GM12878 (cell line): ENCODE measurements at regions not wholly inside any gene's neighbourhood (a gene's known extent, or its start where the extent isn't known, plus 50 kb on each side); places are given as distances from the start of the nearest gene placed in this dataset.

Experiments
- ATAC-seq: fragments of 200-7000 bp; cut with Tn5 transposase; 3 replicates; pipeline ENCODE4 v1.9.1; 2020; ENCODE audit warnings: mild to moderate bottlenecking, moderate library complexity
- BruUV-seq: library from RNA; stranded (reverse); fragments of 400-500 nt; replicated peaks from 2 replicates; lab custom pipeline; 2021; lab: Mats Ljungman, UMichigan
- CTCF ChIA-PET: fragments of 300-600 bp; sonication (Branson Sonifier 250); formaldehyde crosslinking; extraction: SDS; loops from one replicate; lab custom pipeline; 2021; ENCODE audit warnings: inconsistent platforms; lab: Yijun Ruan, JAX
- POLR2A ChIA-PET: fragments of 350-600 bp; formaldehyde crosslinking; extraction: SDS; loops from one replicate; lab custom pipeline; 2021; ENCODE audit warnings: inconsistent platforms; lab: Charles Lee
- RAD21 ChIA-PET: fragments of 300-600 bp; sonication (Branson Sonifier 250); formaldehyde crosslinking; loops from one replicate; lab custom pipeline; 2023; ENCODE audit warnings: antibody characterized with exemption; ENCODE audit not compliant: unreplicated experiment; lab: Charles Lee
- SMC1A ChIA-PET: fragments of 300-600 bp; sonication (Branson Sonifier 250); formaldehyde crosslinking; loops from one replicate; lab custom pipeline; 2023; ENCODE audit not compliant: unreplicated experiment, uncharacterized antibody; lab: Charles Lee
- DNase-seq: peaks from one replicate; pipeline ENCODE4 v3.0.0-alpha.2; 2011; ENCODE audit warnings: low read depth, low spot score
- FAIRE-seq: peaks from 3 replicates; lab custom pipeline; 2011; peaks lifted over from hg19 to GRCh38; lab: Jason Lieb, UNC
- H2AFZ ChIP-seq: 2 replicates; pipeline ENCODE4 v1.6.0; 2011; ENCODE audit warnings: low read depth, low read length, control low read depth; ENCODE audit not compliant: control insufficient read depth
- H3K27ac ChIP-seq: 2 replicates; pipeline ENCODE4 v1.5.1; 2011; ENCODE audit warnings: control low read depth; ENCODE audit not compliant: control insufficient read depth, insufficient read depth
- H3K27me3 ChIP-seq, 2 experiments: replicated peaks in 1 of 2; 2 replicates each; pipeline versions ENCODE4 v1.6.0 to v1.6.1; 2011; ENCODE audit warnings: low read length in 1 of 2; ENCODE audit not compliant: control insufficient read depth in 2 of 2, insufficient read depth in 2 of 2
- H3K36me3 ChIP-seq, 2 experiments: 2 replicates each; pipeline ENCODE4 v1.5.1; 2011; ENCODE audit warnings: low read length in 1 of 2; ENCODE audit not compliant: control insufficient read depth in 2 of 2, insufficient read depth in 2 of 2
- H3K4me1 ChIP-seq: 2 replicates; pipeline ENCODE4 v1.6.1; 2011; ENCODE audit warnings: mild to moderate bottlenecking, low read length, moderate library complexity, mixed read lengths; ENCODE audit not compliant: control insufficient read depth, insufficient read depth
- H3K4me2 ChIP-seq: 2 replicates; pipeline ENCODE4 v1.6.0; 2011; ENCODE audit warnings: control low read depth; ENCODE audit not compliant: control insufficient read depth, insufficient read depth
- H3K4me3 ChIP-seq: fragments of 200-600 bp; sonication (generic); 2 replicates; pipeline ENCODE4 v1.5.1; 2016
- H3K79me2 ChIP-seq: 2 replicates; pipeline ENCODE4 v1.6.0; 2011; ENCODE audit warnings: low read length; ENCODE audit not compliant: control insufficient read depth, insufficient read depth
- H3K9ac ChIP-seq: 2 replicates; pipeline ENCODE4 v1.8.0; 2011; ENCODE audit warnings: low read length, control low read depth, mixed read lengths; ENCODE audit not compliant: control insufficient read depth, insufficient read depth
- H3K9me3 ChIP-seq: replicated peaks from 3 replicates; pipeline ENCODE4 v1.5.1; 2011; ENCODE audit warnings: mild to moderate bottlenecking, low read length; ENCODE audit not compliant: control insufficient read depth, insufficient read depth
- H4K20me1 ChIP-seq: 2 replicates; pipeline ENCODE4 v1.6.0; 2011; ENCODE audit not compliant: control insufficient read depth, insufficient read depth
- CBX5 ChIP-seq: sonication (generic); IDR thresholded peaks from 2 replicates; pipeline ENCODE4 v1.6.1; 2016; ENCODE audit warnings: low read depth, moderate library complexity, mild to moderate bottlenecking, inconsistent platforms
- EGR1 ChIP-seq, 2 experiments: IDR thresholded peaks; 1 replicate in 1 of 2; 2 replicates in 1 of 2; pipeline ENCODE4 v1.6.1; 2011 to 2012; ENCODE audit warnings: low read depth in 2 of 2, low read length in 2 of 2, borderline replicate concordance in 1 of 2, mild to moderate bottlenecking in 1 of 2, moderate library complexity in 1 of 2
- EZH2 ChIP-seq: IDR thresholded peaks from 2 replicates; pipeline ENCODE4 v1.6.1; 2012; ENCODE audit warnings: low read depth, mild to moderate bottlenecking, control low read depth, inconsistent platforms, low read length, borderline replicate concordance; ENCODE audit not compliant: control insufficient read depth
- IRF3 ChIP-seq: fragments of 450-650 bp; IDR thresholded peaks from 2 replicates; pipeline ENCODE4 v1.6.1; 2014; ENCODE audit warnings: mild to moderate bottlenecking
- KAT2A ChIP-seq: conservative IDR thresholded peaks from 2 replicates; pipeline ENCODE4 v1.6.1; 2011; ENCODE audit warnings: low read depth, low read length; ENCODE audit not compliant: control insufficient read depth
- LARP7 ChIP-seq: fragments of 450-650 bp; IDR thresholded peaks from 2 replicates; pipeline ENCODE4 v1.6.1; 2017; ENCODE audit warnings: mild to moderate bottlenecking
- NBN ChIP-seq: fragments of 450-650 bp; IDR thresholded peaks from 2 replicates; pipeline ENCODE4 v1.6.1; 2016
- POLR2AphosphoS2 ChIP-seq: IDR thresholded peaks from 2 replicates; pipeline ENCODE4 v1.6.1; 2011; ENCODE audit warnings: low read depth, mild to moderate bottlenecking, low read length, improper control_type of control experiment, moderate library complexity
- RAD51 ChIP-seq: fragments of 450-650 bp; IDR thresholded peaks from 2 replicates; pipeline ENCODE4 v1.6.1; 2016; ENCODE audit warnings: moderate library complexity, mild to moderate bottlenecking, inconsistent platforms
- RUNX3 ChIP-seq: IDR thresholded peaks from 2 replicates; pipeline ENCODE4 v1.6.1; 2012; ENCODE audit warnings: low read length, inconsistent platforms
- SMAD5 ChIP-seq: IDR thresholded peaks from 2 replicates; pipeline ENCODE4 v1.6.1; 2016; ENCODE audit warnings: antibody characterized with exemption, low read depth
- TARDBP ChIP-seq: IDR thresholded peaks from 2 replicates; pipeline ENCODE4 v1.6.1; 2016; ENCODE audit warnings: borderline replicate concordance
- ZSCAN29 ChIP-seq: fragments of 450-650 bp; IDR thresholded peaks from 2 replicates; pipeline ENCODE4 v1.6.1; 2017; ENCODE audit warnings: mild to moderate bottlenecking, moderate library complexity
- WGBS: methylation state at CpG from one replicate; pipeline ENCODE4 v1.1.6; 2016; ENCODE audit warnings: low lambda C conversion rate; ENCODE audit not compliant: insufficient replicate concordance, insufficient coverage; ENCODE audit errors: missing lambda C conversion rate; 5-methylcytosine and 5-hydroxymethylcytosine counted together
- in situ Hi-C: fragments of 300-500 bp; cut with MboI; formaldehyde crosslinking; loops from 9 replicates; pipeline ENCODE4 v1.14.3; 2018; ENCODE audit warnings: mixed read lengths
- intact Hi-C: fragments of 100-400 bp; cut with micrococcal nuclease; formaldehyde crosslinking; loops from one replicate; pipeline ENCODE4 v1.14.2; 2022; ENCODE audit not compliant: unreplicated experiment
- TF ChIP-seq, protein P1 (sequence below): fragments of 450-650 bp; IDR thresholded peaks from 2 replicates; pipeline ENCODE4 v1.6.1; 2018; ENCODE audit warnings: mild to moderate bottlenecking, low read depth, moderate library complexity; ENCODE audit not compliant: partially characterized antibody
- TF ChIP-seq, protein P2 (sequence below): fragments of 450-650 bp; IDR thresholded peaks from 2 replicates; pipeline ENCODE4 v1.6.1; 2018; ENCODE audit warnings: borderline replicate concordance, mild to moderate bottlenecking; ENCODE audit not compliant: partially characterized antibody
- TF ChIP-seq, protein P3 (sequence below): fragments of 450-650 bp; IDR thresholded peaks from 2 replicates; pipeline ENCODE4 v1.6.1; 2017; ENCODE audit warnings: mild to moderate bottlenecking

DNA sequence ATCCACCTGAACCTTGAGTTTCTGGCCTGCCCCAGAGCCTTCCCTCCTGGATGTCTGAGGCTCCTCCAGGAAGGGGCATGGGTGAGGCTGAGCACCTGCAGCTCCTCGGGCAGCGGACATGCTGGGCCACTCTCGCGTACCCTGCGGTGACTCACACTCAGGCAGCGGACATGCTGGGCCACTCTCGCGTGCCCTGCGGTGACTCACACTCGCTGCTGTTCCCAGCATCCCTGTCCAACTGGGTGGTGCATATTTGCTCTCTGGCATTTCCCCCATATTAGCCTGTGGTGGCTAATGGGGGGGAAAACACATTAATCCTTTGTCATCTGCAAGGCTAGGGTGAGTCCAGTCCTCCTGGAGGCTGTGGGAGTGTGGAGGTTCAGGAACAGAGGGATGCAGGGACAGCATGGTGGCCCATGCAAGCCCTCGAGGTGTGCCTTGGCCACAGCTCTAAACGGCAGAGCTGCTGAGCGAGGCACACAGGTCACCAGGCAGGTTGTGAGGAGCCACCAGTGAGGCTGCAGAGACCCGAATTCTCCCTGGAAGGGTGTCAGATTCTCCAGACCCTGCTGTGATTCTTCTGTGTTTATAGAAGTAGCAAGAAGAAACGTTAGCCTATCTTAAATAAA, 728.1 kb downstream of the BRD1 start:
- in situ Hi-C loops (no loop called here), intact Hi-C loops (no loop called here)
- DNase-seq: no peak
- Histone ChIP-seq H3K4me3 (no peak overlapping the region), H2AFZ (no peak overlapping the region), H3K79me2 (no peaks in the 10 kb centered on the region), H3K27ac (no peak overlapping the region), H4K20me1 (no peaks in the 10 kb centered on the region), H3K36me3 (no peaks in the 10 kb centered on the region), H3K27me3 (no peaks in the 10 kb centered on the region), H3K4me2 (no peak overlapping the region), H3K9me3 (no peaks in the 10 kb centered on the region; the same call in 2 of the 3 replicates), H3K9ac (no peak overlapping the region), H3K4me1 (no peaks in the 10 kb centered on the region)
- POLR2A ChIA-PET: no interaction called here
- no TSS peak for BruUV-seq
- CTCF ChIA-PET: no interaction called here
- 47% methylated on average over 15 of the region's 15 CpGs for WGBS
- RAD21 ChIA-PET: no interaction called here
- FAIRE-seq: no peak
- SMC1A ChIA-PET: no interaction called here
- no peak for ATAC-seq
- TF ChIP-seq, protein P1, sequence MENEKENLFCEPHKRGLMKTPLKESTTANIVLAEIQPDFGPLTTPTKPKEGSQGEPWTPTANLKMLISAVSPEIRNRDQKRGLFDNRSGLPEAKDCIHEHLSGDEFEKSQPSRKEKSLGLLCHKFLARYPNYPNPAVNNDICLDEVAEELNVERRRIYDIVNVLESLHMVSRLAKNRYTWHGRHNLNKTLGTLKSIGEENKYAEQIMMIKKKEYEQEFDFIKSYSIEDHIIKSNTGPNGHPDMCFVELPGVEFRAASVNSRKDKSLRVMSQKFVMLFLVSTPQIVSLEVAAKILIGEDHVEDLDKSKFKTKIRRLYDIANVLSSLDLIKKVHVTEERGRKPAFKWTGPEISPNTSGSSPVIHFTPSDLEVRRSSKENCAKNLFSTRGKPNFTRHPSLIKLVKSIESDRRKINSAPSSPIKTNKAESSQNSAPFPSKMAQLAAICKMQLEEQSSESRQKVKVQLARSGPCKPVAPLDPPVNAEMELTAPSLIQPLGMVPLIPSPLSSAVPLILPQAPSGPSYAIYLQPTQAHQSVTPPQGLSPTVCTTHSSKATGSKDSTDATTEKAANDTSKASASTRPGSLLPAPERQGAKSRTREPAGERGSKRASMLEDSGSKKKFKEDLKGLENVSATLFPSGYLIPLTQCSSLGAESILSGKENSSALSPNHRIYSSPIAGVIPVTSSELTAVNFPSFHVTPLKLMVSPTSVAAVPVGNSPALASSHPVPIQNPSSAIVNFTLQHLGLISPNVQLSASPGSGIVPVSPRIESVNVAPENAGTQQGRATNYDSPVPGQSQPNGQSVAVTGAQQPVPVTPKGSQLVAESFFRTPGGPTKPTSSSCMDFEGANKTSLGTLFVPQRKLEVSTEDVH: no peak
- no peak for TF ChIP-seq EGR1 (IDR thresholded peaks at IDR 0.05; ENCODE audit: borderline replicate concordance in 1 of 2, low read depth in 2 of 2, low read length in 2 of 2)
- TF ChIP-seq NBN: no peak
- no peak for TF ChIP-seq TARDBP
- TF ChIP-seq ZSCAN29: no peak
- no peak for TF ChIP-seq CBX5
- TF ChIP-seq RAD51: no peak
- TF ChIP-seq, protein P2, sequence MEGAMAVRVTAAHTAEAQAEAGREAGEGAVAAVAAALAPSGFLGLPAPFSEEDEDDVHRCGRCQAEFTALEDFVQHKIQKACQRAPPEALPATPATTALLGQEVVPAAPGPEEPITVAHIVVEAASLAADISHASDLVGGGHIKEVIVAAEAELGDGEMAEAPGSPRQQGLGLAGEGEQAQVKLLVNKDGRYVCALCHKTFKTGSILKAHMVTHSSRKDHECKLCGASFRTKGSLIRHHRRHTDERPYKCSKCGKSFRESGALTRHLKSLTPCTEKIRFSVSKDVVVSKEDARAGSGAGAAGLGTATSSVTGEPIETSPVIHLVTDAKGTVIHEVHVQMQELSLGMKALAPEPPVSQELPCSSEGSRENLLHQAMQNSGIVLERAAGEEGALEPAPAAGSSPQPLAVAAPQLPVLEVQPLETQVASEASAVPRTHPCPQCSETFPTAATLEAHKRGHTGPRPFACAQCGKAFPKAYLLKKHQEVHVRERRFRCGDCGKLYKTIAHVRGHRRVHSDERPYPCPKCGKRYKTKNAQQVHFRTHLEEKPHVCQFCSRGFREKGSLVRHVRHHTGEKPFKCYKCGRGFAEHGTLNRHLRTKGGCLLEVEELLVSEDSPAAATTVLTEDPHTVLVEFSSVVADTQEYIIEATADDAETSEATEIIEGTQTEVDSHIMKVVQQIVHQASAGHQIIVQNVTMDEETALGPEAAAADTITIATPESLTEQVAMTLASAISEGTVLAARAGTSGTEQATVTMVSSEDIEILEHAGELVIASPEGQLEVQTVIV: no peak
- TF ChIP-seq, protein P3, sequence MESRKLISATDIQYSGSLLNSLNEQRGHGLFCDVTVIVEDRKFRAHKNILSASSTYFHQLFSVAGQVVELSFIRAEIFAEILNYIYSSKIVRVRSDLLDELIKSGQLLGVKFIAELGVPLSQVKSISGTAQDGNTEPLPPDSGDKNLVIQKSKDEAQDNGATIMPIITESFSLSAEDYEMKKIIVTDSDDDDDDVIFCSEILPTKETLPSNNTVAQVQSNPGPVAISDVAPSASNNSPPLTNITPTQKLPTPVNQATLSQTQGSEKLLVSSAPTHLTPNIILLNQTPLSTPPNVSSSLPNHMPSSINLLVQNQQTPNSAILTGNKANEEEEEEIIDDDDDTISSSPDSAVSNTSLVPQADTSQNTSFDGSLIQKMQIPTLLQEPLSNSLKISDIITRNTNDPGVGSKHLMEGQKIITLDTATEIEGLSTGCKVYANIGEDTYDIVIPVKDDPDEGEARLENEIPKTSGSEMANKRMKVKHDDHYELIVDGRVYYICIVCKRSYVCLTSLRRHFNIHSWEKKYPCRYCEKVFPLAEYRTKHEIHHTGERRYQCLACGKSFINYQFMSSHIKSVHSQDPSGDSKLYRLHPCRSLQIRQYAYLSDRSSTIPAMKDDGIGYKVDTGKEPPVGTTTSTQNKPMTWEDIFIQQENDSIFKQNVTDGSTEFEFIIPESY: no peak
- TF ChIP-seq RUNX3: no peak
- no peak for TF ChIP-seq IRF3
- no peak for TF ChIP-seq POLR2AphosphoS2
- TF ChIP-seq LARP7: no peak
- no peak for TF ChIP-seq EZH2
- no peak for TF ChIP-seq KAT2A
- TF ChIP-seq SMAD5: no peak
